ENCODE measurements at regions not wholly inside any gene's neighbourhood (a gene's known extent, or its start where the extent isn't known, plus 50 kb on each side); places are given as distances from the start of the nearest gene placed in this dataset.

- TF ChIP-seq POLR2A (IDR thresholded peaks at IDR 0.05) (no peak), CTCF (IDR thresholded peaks at IDR 0.05) (no peak)
These were observed 126.6 kb upstream of the PARD3 start for GRCh38 chr10:34941471-34942357.

All from uterus (tissue), 2 donors.